ENCODE measurements at regions not wholly inside any gene's neighbourhood (a gene's known extent, or its start where the extent isn't known, plus 50 kb on each side); places are given as distances from the start of the nearest gene placed in this dataset.

- no peak overlapping the region for H3K18ac ChIP-seq (ENCODE audit: low read length)
- no peak overlapping the region for H2AK5ac ChIP-seq (ENCODE audit: low read depth, low read length)
- no peak overlapping the region for H2BK15ac ChIP-seq (ENCODE audit: low read length)
- H2BK5ac ChIP-seq (ENCODE audit: low read length) = no peak overlapping the region
- no peak overlapping the region for H2BK12ac ChIP-seq (ENCODE audit: low read length)
- no peaks in the 10 kb centered on the region for H3K4me1 ChIP-seq (ENCODE audit: control insufficient read depth in 2 of 2, insufficient read depth in 1 of 2, low read depth in 1 of 2, low read length in 2 of 2)
- no peak overlapping the region for H3K14ac ChIP-seq (ENCODE audit: low read length)
- no CpG with 5 or more reads among the region's 2 CpGs for WGBS, 2 donors (ENCODE audit: extremely low coverage in 2 of 2, insufficient read length in 2 of 2, insufficient replicate concordance in 1 of 2)
- DNase-seq (ENCODE audit: low spot score) = no peak
- H4K8ac ChIP-seq (ENCODE audit: low read depth, low read length) = no peak overlapping the region
- H3K79me1 ChIP-seq (ENCODE audit: low read depth, low read length) = no peaks in the 10 kb centered on the region
- no peaks in the 10 kb centered on the region for H3K9me3 ChIP-seq (replicated peaks in 1 of 2; ENCODE audit: control insufficient read depth in 2 of 2, insufficient read depth in 1 of 2, low read depth in 1 of 2, low read length in 2 of 2)
- H4K91ac ChIP-seq (ENCODE audit: low read depth, low read length, poor library complexity) = no peak overlapping the region
- no peak overlapping the region for H3K4ac ChIP-seq (ENCODE audit: low read length)
- no peak overlapping the region for H3K4me3 ChIP-seq (ENCODE audit: low read length in 2 of 2)
- H2AFZ ChIP-seq (ENCODE audit: low read length) = no peak overlapping the region
- no peak overlapping the region for H3K23ac ChIP-seq (ENCODE audit: low read depth, low read length, poor library complexity)
- H3K27me3 ChIP-seq (ENCODE audit: control insufficient read depth in 3 of 3, insufficient read depth in 3 of 3, low read depth in 1 of 3, low read length in 3 of 3) = no peaks in the 10 kb centered on the region
- H3K36me3 ChIP-seq (replicated peaks in 1 of 2; ENCODE audit: control insufficient read depth in 2 of 2, insufficient read depth in 2 of 2, low read length in 2 of 2) = no peaks in the 10 kb centered on the region
- H3K9ac ChIP-seq (ENCODE audit: low read depth, low read length, poor library complexity) = no peak overlapping the region
- H3K27ac ChIP-seq (replicated peaks; ENCODE audit: low read length) = no peak overlapping the region
- H3K4me2 ChIP-seq (ENCODE audit: insufficient read depth, low read length, poor library complexity, severe bottlenecking) = no peak overlapping the region
- H2BK120ac ChIP-seq (ENCODE audit: low read depth, low read length) = no peak overlapping the region
Observed at GRCh38 chr7:12890586-12890985, 203.2 kb downstream of the ARL4A start.

- H3K27me3 ChIP-seq (ENCODE audit: control insufficient read depth in 3 of 3, insufficient read depth in 3 of 3, low read depth in 1 of 3, low read length in 3 of 3) = no peaks in the 10 kb centered on the region
- WGBS, 2 donors (ENCODE audit: extremely low coverage in 2 of 2, insufficient read length in 2 of 2, insufficient replicate concordance in 1 of 2) = no CpG with 5 or more reads among the region's 2 CpGs
- DNase-seq (ENCODE audit: low spot score) = no peak
Observed at GRCh38 chr7:12893292-12893691, 205.9 kb downstream of the ARL4A start.

GRCh38 chr7:12895296-12895695, 207.9 kb downstream of the ARL4A start:
- DNase-seq (ENCODE audit: low spot score) = no peak
- Histone ChIP-seq H2AK5ac (ENCODE audit: low read depth, low read length) (no peak overlapping the region), H3K79me1 (ENCODE audit: low read depth, low read length) (no peaks in the 10 kb centered on the region), H3K27ac (replicated peaks; ENCODE audit: low read length) (no peak overlapping the region), H2BK120ac (ENCODE audit: low read depth, low read length) (no peak overlapping the region), H2BK15ac (ENCODE audit: low read length) (no peak overlapping the region), H4K8ac (ENCODE audit: low read depth, low read length) (no peak overlapping the region), H2BK5ac (ENCODE audit: low read length) (no peak overlapping the region), H3K36me3 (replicated peaks in 1 of 2; ENCODE audit: control insufficient read depth in 2 of 2, insufficient read depth in 2 of 2, low read length in 2 of 2) (no peaks in the 10 kb centered on the region), H3K14ac (ENCODE audit: low read length) (no peak overlapping the region), H3K4ac (ENCODE audit: low read length) (no peak overlapping the region), H3K23ac (ENCODE audit: low read depth, low read length, poor library complexity) (no peak overlapping the region), H3K18ac (ENCODE audit: low read length) (no peak overlapping the region), H3K4me1 (ENCODE audit: control insufficient read depth in 2 of 2, insufficient read depth in 1 of 2, low read depth in 1 of 2, low read length in 2 of 2) (peaks cover 2 to 8% of the 10 kb centered on the region in 2 donors), H3K4me3 (ENCODE audit: low read length in 2 of 2) (no peak overlapping the region), H4K91ac (ENCODE audit: low read depth, low read length, poor library complexity) (no peak overlapping the region), H3K27me3 (ENCODE audit: control insufficient read depth in 3 of 3, insufficient read depth in 3 of 3, low read depth in 1 of 3, low read length in 3 of 3) (no peaks in the 10 kb centered on the region), H3K4me2 (ENCODE audit: insufficient read depth, low read length, poor library complexity, severe bottlenecking) (no peak overlapping the region), H3K9me3 (replicated peaks in 1 of 2; ENCODE audit: control insufficient read depth in 2 of 2, insufficient read depth in 1 of 2, low read depth in 1 of 2, low read length in 2 of 2) (no peaks in the 10 kb centered on the region), H2AFZ (ENCODE audit: low read length) (no peak overlapping the region), H2BK12ac (ENCODE audit: low read length) (no peak overlapping the region), H3K9ac (ENCODE audit: low read depth, low read length, poor library complexity) (no peak overlapping the region)
- WGBS, 2 donors (ENCODE audit: extremely low coverage in 2 of 2, insufficient read length in 2 of 2, insufficient replicate concordance in 1 of 2) = no CpG with 5 or more reads among the region's 3 CpGs

More at GRCh38 chr7:12893292-12893691, 205.9 kb downstream of the ARL4A start:
- Histone ChIP-seq H2AK5ac (ENCODE audit: low read depth, low read length) (no peak overlapping the region), H3K23ac (ENCODE audit: low read depth, low read length, poor library complexity) (no peak overlapping the region), H3K9me3 (replicated peaks in 1 of 2; ENCODE audit: control insufficient read depth in 2 of 2, insufficient read depth in 1 of 2, low read depth in 1 of 2, low read length in 2 of 2) (no peaks in the 10 kb centered on the region), H2BK5ac (ENCODE audit: low read length) (no peak overlapping the region), H3K4me1 (ENCODE audit: control insufficient read depth in 2 of 2, insufficient read depth in 1 of 2, low read depth in 1 of 2, low read length in 2 of 2) (peaks cover 2 to 3% of the 10 kb centered on the region in 2 donors), H2BK15ac (ENCODE audit: low read length) (no peak overlapping the region), H3K4me2 (ENCODE audit: insufficient read depth, low read length, poor library complexity, severe bottlenecking) (no peak overlapping the region), H2BK12ac (ENCODE audit: low read length) (no peak overlapping the region), H3K14ac (ENCODE audit: low read length) (no peak overlapping the region), H4K8ac (ENCODE audit: low read depth, low read length) (no peak overlapping the region), H3K27ac (replicated peaks; ENCODE audit: low read length) (no peak overlapping the region), H2AFZ (ENCODE audit: low read length) (no peak overlapping the region), H3K4ac (ENCODE audit: low read length) (no peak overlapping the region), H4K91ac (ENCODE audit: low read depth, low read length, poor library complexity) (no peak overlapping the region), H2BK120ac (ENCODE audit: low read depth, low read length) (no peak overlapping the region), H3K4me3 (ENCODE audit: low read length in 2 of 2) (no peak overlapping the region), H3K18ac (ENCODE audit: low read length) (no peak overlapping the region), H3K36me3 (replicated peaks in 1 of 2; ENCODE audit: control insufficient read depth in 2 of 2, insufficient read depth in 2 of 2, low read length in 2 of 2) (no peaks in the 10 kb centered on the region), H3K9ac (ENCODE audit: low read depth, low read length, poor library complexity) (no peak overlapping the region), H3K79me1 (ENCODE audit: low read depth, low read length) (no peaks in the 10 kb centered on the region)

GRCh38 chr7:12896316-12896715, 208.9 kb downstream of the ARL4A start:
- Histone ChIP-seq H3K23ac (ENCODE audit: low read depth, low read length, poor library complexity) (no peak overlapping the region), H3K27me3 (ENCODE audit: control insufficient read depth in 3 of 3, insufficient read depth in 3 of 3, low read depth in 1 of 3, low read length in 3 of 3) (no peaks in the 10 kb centered on the region), H2BK120ac (ENCODE audit: low read depth, low read length) (no peak overlapping the region), H3K9ac (ENCODE audit: low read depth, low read length, poor library complexity) (no peak overlapping the region), H4K8ac (ENCODE audit: low read depth, low read length) (no peak overlapping the region), H3K4ac (ENCODE audit: low read length) (no peak overlapping the region), H3K9me3 (replicated peaks in 1 of 2; ENCODE audit: control insufficient read depth in 2 of 2, insufficient read depth in 1 of 2, low read depth in 1 of 2, low read length in 2 of 2) (no peaks in the 10 kb centered on the region), H3K18ac (ENCODE audit: low read length) (no peak overlapping the region), H2BK12ac (ENCODE audit: low read length) (no peak overlapping the region), H3K36me3 (replicated peaks in 1 of 2; ENCODE audit: control insufficient read depth in 2 of 2, insufficient read depth in 2 of 2, low read length in 2 of 2) (no peaks in the 10 kb centered on the region), H3K27ac (replicated peaks; ENCODE audit: low read length) (no peak overlapping the region), H2AK5ac (ENCODE audit: low read depth, low read length) (no peak overlapping the region), H3K4me3 (ENCODE audit: low read length in 2 of 2) (no peak overlapping the region), H3K4me1 (ENCODE audit: control insufficient read depth in 2 of 2, insufficient read depth in 1 of 2, low read depth in 1 of 2, low read length in 2 of 2) (peaks cover 2 to 8% of the 10 kb centered on the region in 2 donors), H3K79me1 (ENCODE audit: low read depth, low read length) (no peaks in the 10 kb centered on the region), H4K91ac (ENCODE audit: low read depth, low read length, poor library complexity) (no peak overlapping the region), H3K4me2 (ENCODE audit: insufficient read depth, low read length, poor library complexity, severe bottlenecking) (no peak overlapping the region), H2BK15ac (ENCODE audit: low read length) (no peak overlapping the region), H2AFZ (ENCODE audit: low read length) (no peak overlapping the region), H3K14ac (ENCODE audit: low read length) (no peak overlapping the region), H2BK5ac (ENCODE audit: low read length) (no peak overlapping the region)
- no CpG with 5 or more reads among the region's 1 CpG for WGBS, 2 donors (ENCODE audit: extremely low coverage in 2 of 2, insufficient read length in 2 of 2, insufficient replicate concordance in 1 of 2)
- DNase-seq (ENCODE audit: low spot score) = no peak

All from neuronal stem cell (in vitro differentiated cells).